ENCODE measurements at regions not wholly inside any gene's neighbourhood (a gene's known extent, or its start where the extent isn't known, plus 50 kb on each side); places are given as distances from the start of the nearest gene placed in this dataset.

DNA sequence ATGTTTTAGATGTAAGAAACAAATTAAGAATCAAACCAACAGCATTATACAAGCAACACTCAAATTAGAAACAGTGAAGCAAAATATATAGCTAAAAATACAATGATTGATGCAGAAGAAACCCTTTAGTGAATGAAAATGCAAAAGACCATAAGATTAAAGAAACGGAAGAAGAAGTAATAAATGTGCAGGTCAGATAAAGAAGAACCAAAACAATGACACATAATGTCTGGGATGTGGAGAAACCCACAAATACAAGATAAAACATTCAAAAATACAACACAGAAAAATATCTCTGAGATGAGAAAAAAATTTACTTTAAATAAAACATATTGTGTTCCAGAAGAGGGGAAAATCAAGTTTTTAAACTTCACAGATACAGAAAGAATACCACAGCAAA lies 73.4 kb upstream of the AVPR1A start:
- TF ChIP-seq POLR2A (IDR thresholded peaks at IDR 0.05) (no peak), POLR2AphosphoS5 (IDR thresholded peaks at IDR 0.05) (no peak), EP300 (IDR thresholded peaks at IDR 0.05; ENCODE audit: low read depth) (no peak)
- TF ChIP-seq, protein P1, sequence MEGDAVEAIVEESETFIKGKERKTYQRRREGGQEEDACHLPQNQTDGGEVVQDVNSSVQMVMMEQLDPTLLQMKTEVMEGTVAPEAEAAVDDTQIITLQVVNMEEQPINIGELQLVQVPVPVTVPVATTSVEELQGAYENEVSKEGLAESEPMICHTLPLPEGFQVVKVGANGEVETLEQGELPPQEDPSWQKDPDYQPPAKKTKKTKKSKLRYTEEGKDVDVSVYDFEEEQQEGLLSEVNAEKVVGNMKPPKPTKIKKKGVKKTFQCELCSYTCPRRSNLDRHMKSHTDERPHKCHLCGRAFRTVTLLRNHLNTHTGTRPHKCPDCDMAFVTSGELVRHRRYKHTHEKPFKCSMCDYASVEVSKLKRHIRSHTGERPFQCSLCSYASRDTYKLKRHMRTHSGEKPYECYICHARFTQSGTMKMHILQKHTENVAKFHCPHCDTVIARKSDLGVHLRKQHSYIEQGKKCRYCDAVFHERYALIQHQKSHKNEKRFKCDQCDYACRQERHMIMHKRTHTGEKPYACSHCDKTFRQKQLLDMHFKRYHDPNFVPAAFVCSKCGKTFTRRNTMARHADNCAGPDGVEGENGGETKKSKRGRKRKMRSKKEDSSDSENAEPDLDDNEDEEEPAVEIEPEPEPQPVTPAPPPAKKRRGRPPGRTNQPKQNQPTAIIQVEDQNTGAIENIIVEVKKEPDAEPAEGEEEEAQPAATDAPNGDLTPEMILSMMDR (IDR thresholded peaks at IDR 0.05) = no peak

All from transverse colon (tissue), 4 donors.